T-helper 1 cell treated with Interleukin-12 subunit alpha and Interleukin-12 subunit beta and Interleukin-4 antibody, amounts not matched to agents 30 μg/mL and 1 μg/mL, for 36 hours (primary cell): ENCODE measurements at regions not wholly inside any gene's neighbourhood (a gene's known extent, or its start where the extent isn't known, plus 50 kb on each side); places are given as distances from the start of the nearest gene placed in this dataset.

ENCODE experiments used
- H3K27ac Mint-ChIP-seq: one replicate; pipeline ENCODE4 v1.8.0; 2021; ENCODE audit warnings: mild to moderate bottlenecking, mixed read lengths
- H3K27me3 Mint-ChIP-seq: one replicate; pipeline ENCODE4 v1.8.0; 2021; ENCODE audit warnings: low read depth, mixed read lengths
- H3K36me3 Mint-ChIP-seq: one replicate; pipeline ENCODE4 v1.8.0; 2021; ENCODE audit warnings: low read depth, mixed read lengths
- H3K4me1 Mint-ChIP-seq: one replicate; pipeline ENCODE4 v1.8.0; 2021; ENCODE audit warnings: low read depth, mixed read lengths
- H3K4me3 Mint-ChIP-seq: one replicate; pipeline ENCODE4 v1.8.0; 2021; ENCODE audit warnings: mild to moderate bottlenecking, moderate library complexity, mixed read lengths
- H3K9me3 Mint-ChIP-seq: one replicate; pipeline ENCODE4 v1.8.0; 2021; ENCODE audit warnings: mixed read lengths

GRCh38 chr21:31489014-31489413 is 145.0 kb upstream of the TIAM1 start:
- Mint-ChIP-seq H3K9me3 (peaks cover 20% of the 10 kb centered on the region), H3K36me3 (peaks cover 7% of the 10 kb centered on the region), H3K27ac (no peak overlapping the region), H3K4me1 (peaks cover 7% of the 10 kb centered on the region), H3K27me3 (peaks cover 14% of the 10 kb centered on the region), H3K4me3 (no peak overlapping the region)

GRCh38 chr21:31484219-31484618 is 140.2 kb upstream of the TIAM1 start:
- peaks cover 53% of the 10 kb centered on the region for H3K9me3 Mint-ChIP-seq
- H3K27me3 Mint-ChIP-seq: peaks cover 12% of the 10 kb centered on the region
- peaks cover 14% of the 10 kb centered on the region for H3K36me3 Mint-ChIP-seq
- no peak overlapping the region for H3K27ac Mint-ChIP-seq
- peaks cover under 1% of the 10 kb centered on the region for H3K4me1 Mint-ChIP-seq
- no peak overlapping the region for H3K4me3 Mint-ChIP-seq

GRCh38 chr21:31483146-31483545 is 139.1 kb upstream of the TIAM1 start:
- Mint-ChIP-seq H3K9me3 (peaks cover 58% of the 10 kb centered on the region), H3K27ac (no peak overlapping the region), H3K4me1 (peaks cover 2% of the 10 kb centered on the region), H3K4me3 (no peak overlapping the region), H3K27me3 (peaks cover 20% of the 10 kb centered on the region), H3K36me3 (peaks cover 14% of the 10 kb centered on the region)

GRCh38 chr21:31482460-31482859 is 138.4 kb upstream of the TIAM1 start:
- Mint-ChIP-seq H3K36me3 (peaks cover 14% of the 10 kb centered on the region), H3K27ac (no peak overlapping the region), H3K27me3 (peaks cover 20% of the 10 kb centered on the region), H3K4me3 (no peak overlapping the region), H3K4me1 (peaks cover 2% of the 10 kb centered on the region), H3K9me3 (peaks cover 58% of the 10 kb centered on the region)

- Mint-ChIP-seq H3K4me1 (peaks cover 6% of the 10 kb centered on the region), H3K27ac (no peak overlapping the region), H3K27me3 (peaks cover 22% of the 10 kb centered on the region), H3K9me3 (peaks cover 47% of the 10 kb centered on the region), H3K4me3 (no peak overlapping the region), H3K36me3 (peaks cover 18% of the 10 kb centered on the region)
Measured at GRCh38 chr21:31480228-31480627, 136.2 kb upstream of the TIAM1 start.

- H3K36me3 Mint-ChIP-seq: peaks cover 13% of the 10 kb centered on the region
- peaks cover 42% of the 10 kb centered on the region for H3K9me3 Mint-ChIP-seq
- H3K4me3 Mint-ChIP-seq: no peak overlapping the region
- H3K4me1 Mint-ChIP-seq: peaks cover 6% of the 10 kb centered on the region
- H3K27ac Mint-ChIP-seq: no peak overlapping the region
- H3K27me3 Mint-ChIP-seq: peaks cover 22% of the 10 kb centered on the region
Measured at GRCh38 chr21:31479714-31480113, 135.7 kb upstream of the TIAM1 start.

- no peak overlapping the region for H3K4me3 Mint-ChIP-seq
- peaks cover 12% of the 10 kb centered on the region for H3K36me3 Mint-ChIP-seq
- peaks cover 22% of the 10 kb centered on the region for H3K27me3 Mint-ChIP-seq
- peaks cover 6% of the 10 kb centered on the region for H3K4me1 Mint-ChIP-seq
- H3K9me3 Mint-ChIP-seq: peaks cover 39% of the 10 kb centered on the region
- no peak overlapping the region for H3K27ac Mint-ChIP-seq
Measured at GRCh38 chr21:31479222-31479621, 135.2 kb upstream of the TIAM1 start.

- peaks cover 22% of the 10 kb centered on the region for H3K27me3 Mint-ChIP-seq
- H3K4me1 Mint-ChIP-seq: peaks cover 11% of the 10 kb centered on the region
- H3K27ac Mint-ChIP-seq: no peak overlapping the region
- H3K36me3 Mint-ChIP-seq: peaks cover 10% of the 10 kb centered on the region
- H3K4me3 Mint-ChIP-seq: no peak overlapping the region
- peaks cover 25% of the 10 kb centered on the region for H3K9me3 Mint-ChIP-seq
Measured at GRCh38 chr21:31476263-31477022, 132.4 kb upstream of the TIAM1 start.

GRCh38 chr21:31475223-31475622 is 131.2 kb upstream of the TIAM1 start:
- H3K4me3 Mint-ChIP-seq: no peak overlapping the region
- peak overlapping the region; percentile 22 for H3K27ac Mint-ChIP-seq
- peaks cover 16% of the 10 kb centered on the region for H3K9me3 Mint-ChIP-seq
- peaks cover 22% of the 10 kb centered on the region for H3K27me3 Mint-ChIP-seq
- H3K36me3 Mint-ChIP-seq: peaks cover 10% of the 10 kb centered on the region
- H3K4me1 Mint-ChIP-seq: peaks cover 11% of the 10 kb centered on the region

- peaks cover 7% of the 10 kb centered on the region for H3K36me3 Mint-ChIP-seq
- H3K4me1 Mint-ChIP-seq: peaks cover 10% of the 10 kb centered on the region
- no peak overlapping the region for H3K27ac Mint-ChIP-seq
- peaks cover 6% of the 10 kb centered on the region for H3K9me3 Mint-ChIP-seq
- no peak overlapping the region for H3K4me3 Mint-ChIP-seq
- H3K27me3 Mint-ChIP-seq: peaks cover 12% of the 10 kb centered on the region
Measured at GRCh38 chr21:31473685-31474345, 129.8 kb upstream of the TIAM1 start.

GRCh38 chr21:31471865-31472264 is 127.8 kb upstream of the TIAM1 start:
- H3K36me3 Mint-ChIP-seq: peaks cover 7% of the 10 kb centered on the region
- peaks cover 10% of the 10 kb centered on the region for H3K4me1 Mint-ChIP-seq
- peaks cover 3% of the 10 kb centered on the region for H3K9me3 Mint-ChIP-seq
- no peak overlapping the region for H3K4me3 Mint-ChIP-seq
- H3K27ac Mint-ChIP-seq: no peak overlapping the region
- peaks cover 5% of the 10 kb centered on the region for H3K27me3 Mint-ChIP-seq

- Mint-ChIP-seq H3K27ac (no peak overlapping the region), H3K4me1 (peaks cover 10% of the 10 kb centered on the region), H3K9me3 (peaks cover 3% of the 10 kb centered on the region), H3K36me3 (peaks cover 3% of the 10 kb centered on the region), H3K27me3 (peaks cover under 1% of the 10 kb centered on the region), H3K4me3 (no peak overlapping the region)
Measured at GRCh38 chr21:31470896-31471694, 127.0 kb upstream of the TIAM1 start.

- Mint-ChIP-seq H3K9me3 (no peaks in the 10 kb centered on the region), H3K36me3 (peaks cover 6% of the 10 kb centered on the region), H3K4me1 (peaks cover 11% of the 10 kb centered on the region), H3K27me3 (peaks cover 32% of the 10 kb centered on the region), H3K4me3 (peak overlapping the region; percentile 25), H3K27ac (no peak overlapping the region)
Measured at GRCh38 chr21:31460980-31461379, 116.9 kb upstream of the TIAM1 start.

- H3K4me1 Mint-ChIP-seq: peaks cover 11% of the 10 kb centered on the region
- no peak overlapping the region for H3K4me3 Mint-ChIP-seq
- H3K9me3 Mint-ChIP-seq: peaks cover under 1% of the 10 kb centered on the region
- H3K27ac Mint-ChIP-seq: no peak overlapping the region
- peaks cover 6% of the 10 kb centered on the region for H3K36me3 Mint-ChIP-seq
- H3K27me3 Mint-ChIP-seq: peaks cover 40% of the 10 kb centered on the region
Measured at GRCh38 chr21:31459457-31459856, 115.4 kb upstream of the TIAM1 start.
